Caco-2 (cell line): ENCODE measurements at regions not wholly inside any gene's neighbourhood (a gene's known extent, or its start where the extent isn't known, plus 50 kb on each side); places are given as distances from the start of the nearest gene placed in this dataset.

Experiments
- BruUV-seq: library from RNA; stranded (reverse); fragments of 400-500 nt; replicated peaks from 2 replicates; lab custom pipeline; 2021; lab: Mats Ljungman, UMichigan
- CTCF ChIA-PET: fragments of 300-600 bp; sonication (Branson Sonifier 250); formaldehyde crosslinking; loops from one replicate; lab custom pipeline; 2022; ENCODE audit warnings: antibody characterized with exemption; lab: Charles Lee
- POLR2A ChIA-PET: fragments of 300-600 bp; sonication (Branson Sonifier 250); formaldehyde crosslinking; loops from one replicate; lab custom pipeline; 2022; ENCODE audit warnings: antibody characterized with exemption; lab: Charles Lee
- DNase-seq, 2 experiments: peaks; one replicate each; pipeline versions ENCODE4 v3.0.0 to v3.0.0-alpha.2; 2020 to 2022
- H3K27me3 ChIP-seq: replicated peaks from 2 replicates; pipeline ENCODE4 v1.6.0; 2011; ENCODE audit warnings: low read length; ENCODE audit not compliant: control insufficient read depth, insufficient read depth
- H3K36me3 ChIP-seq: 2 replicates; pipeline ENCODE4 v1.5.1; 2011; ENCODE audit warnings: low read length; ENCODE audit not compliant: control insufficient read depth, insufficient read depth
- H3K4me1 ChIP-seq: fragments of 250-450 bp; sonication (Bioruptor Pico); 2 replicates; pipeline ENCODE4 v1.5.1; 2020; ENCODE audit warnings: mild to moderate bottlenecking
- H3K4me3 ChIP-seq: 2 replicates; pipeline ENCODE4 v1.5.1; 2011; ENCODE audit warnings: low read depth, mild to moderate bottlenecking, control low read depth, low read length
- H3K9me3 ChIP-seq: fragments of 250-450 bp; sonication (Bioruptor Pico); 2 replicates; pipeline ENCODE4 v1.5.1; 2020; ENCODE audit warnings: mild to moderate bottlenecking, moderate library complexity
- H3K27ac Mint-ChIP-seq: one replicate; pipeline ENCODE4 v1.8.0; 2022; ENCODE audit warnings: mixed read lengths; ENCODE audit not compliant: unreplicated experiment
- H3K27me3 Mint-ChIP-seq: one replicate; pipeline ENCODE4 v1.8.0; 2022; ENCODE audit warnings: mixed read lengths; ENCODE audit not compliant: insufficient read depth, unreplicated experiment
- H3K36me3 Mint-ChIP-seq: one replicate; pipeline ENCODE4 v1.8.0; 2022; ENCODE audit warnings: mild to moderate bottlenecking, mixed read lengths; ENCODE audit not compliant: insufficient read depth, unreplicated experiment
- H3K4me1 Mint-ChIP-seq: one replicate; pipeline ENCODE4 v1.8.0; 2022; ENCODE audit warnings: low read depth, mixed read lengths; ENCODE audit not compliant: unreplicated experiment
- H3K4me3 Mint-ChIP-seq: one replicate; pipeline ENCODE4 v1.8.0; 2022; ENCODE audit warnings: mild to moderate bottlenecking, moderate library complexity, mixed read lengths; ENCODE audit not compliant: unreplicated experiment
- H3K9me3 Mint-ChIP-seq: one replicate; pipeline ENCODE4 v1.8.0; 2022; ENCODE audit warnings: mixed read lengths; ENCODE audit not compliant: unreplicated experiment
- intact Hi-C: fragments of 100-400 bp; cut with micrococcal nuclease; formaldehyde crosslinking; loops from one replicate; pipeline ENCODE4 v1.10.0; 2022; ENCODE audit not compliant: unreplicated experiment
- TF ChIP-seq, protein P1 (sequence below), 2 experiments: fragments of 200-600 bp in 1 of 2; IDR thresholded peaks; 1 replicate in 1 of 2; 2 replicates in 1 of 2; pipeline versions ENCODE4 v1.5.1 to v1.8.0; 2011 to 2022; ENCODE audit warnings: antibody characterized with exemption in 1 of 2, control low read depth in 1 of 2, inconsistent platforms in 1 of 2, low read depth in 1 of 2, low read length in 1 of 2, mild to moderate bottlenecking in 1 of 2, moderate library complexity in 1 of 2; ENCODE audit not compliant: insufficient read depth in 1 of 2, severe bottlenecking in 1 of 2, unreplicated experiment in 1 of 2

DNA sequence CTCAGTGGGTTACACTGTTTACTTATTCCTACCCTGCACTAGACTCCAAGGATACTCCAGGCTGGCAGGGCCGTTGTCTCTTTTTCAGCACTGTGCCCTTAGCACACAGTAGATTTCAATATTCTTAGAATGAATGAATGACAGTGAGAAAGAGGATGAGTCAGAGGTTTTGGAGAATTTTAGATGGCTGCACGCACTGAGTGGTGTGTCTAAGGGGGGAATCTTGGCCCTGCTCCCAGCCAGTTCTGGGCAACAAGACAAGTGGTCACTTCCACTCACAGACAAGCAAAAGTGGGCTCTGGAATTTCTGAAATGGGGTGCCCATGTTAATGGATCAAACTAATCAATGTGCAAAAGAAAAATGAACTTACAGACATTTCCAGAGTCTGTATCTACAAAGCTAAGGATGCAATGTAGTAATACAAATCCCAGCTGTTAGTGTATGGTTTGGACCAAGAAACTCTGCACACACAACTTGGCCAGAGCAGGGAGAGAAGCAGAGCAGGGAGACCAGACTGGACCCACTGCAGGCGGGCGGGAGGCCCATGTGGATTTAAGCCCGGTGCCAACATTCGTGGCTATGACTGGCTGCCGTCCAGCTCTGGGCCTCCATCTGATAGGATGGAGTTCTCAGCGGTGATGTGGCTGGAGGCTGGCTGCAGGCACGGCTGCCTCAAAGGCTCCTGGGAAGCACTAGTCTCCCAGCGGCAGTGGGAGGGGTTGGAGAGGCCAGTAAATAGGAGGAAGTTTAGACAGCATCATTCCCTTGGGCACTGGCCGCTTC, 95.6 kb upstream of the CDYL2 start:
- Histone ChIP-seq H3K4me1 (no peaks in the 10 kb centered on the region), H3K36me3 (no peaks in the 10 kb centered on the region), H3K27me3 (no peaks in the 10 kb centered on the region), H3K4me3 (no peak overlapping the region), H3K9me3 (no peaks in the 10 kb centered on the region)
- ChIA-PET POLR2A (no interaction called here), CTCF (no interaction called here)
- H3K27me3 Mint-ChIP-seq: no peaks in the 10 kb centered on the region
- no peak overlapping the region for H3K27ac Mint-ChIP-seq
- H3K36me3 Mint-ChIP-seq: no peaks in the 10 kb centered on the region
- intact Hi-C loops: no loop called here
- no TSS peak for BruUV-seq
- no peaks in the 10 kb centered on the region for H3K9me3 Mint-ChIP-seq
- TF ChIP-seq, protein P1, sequence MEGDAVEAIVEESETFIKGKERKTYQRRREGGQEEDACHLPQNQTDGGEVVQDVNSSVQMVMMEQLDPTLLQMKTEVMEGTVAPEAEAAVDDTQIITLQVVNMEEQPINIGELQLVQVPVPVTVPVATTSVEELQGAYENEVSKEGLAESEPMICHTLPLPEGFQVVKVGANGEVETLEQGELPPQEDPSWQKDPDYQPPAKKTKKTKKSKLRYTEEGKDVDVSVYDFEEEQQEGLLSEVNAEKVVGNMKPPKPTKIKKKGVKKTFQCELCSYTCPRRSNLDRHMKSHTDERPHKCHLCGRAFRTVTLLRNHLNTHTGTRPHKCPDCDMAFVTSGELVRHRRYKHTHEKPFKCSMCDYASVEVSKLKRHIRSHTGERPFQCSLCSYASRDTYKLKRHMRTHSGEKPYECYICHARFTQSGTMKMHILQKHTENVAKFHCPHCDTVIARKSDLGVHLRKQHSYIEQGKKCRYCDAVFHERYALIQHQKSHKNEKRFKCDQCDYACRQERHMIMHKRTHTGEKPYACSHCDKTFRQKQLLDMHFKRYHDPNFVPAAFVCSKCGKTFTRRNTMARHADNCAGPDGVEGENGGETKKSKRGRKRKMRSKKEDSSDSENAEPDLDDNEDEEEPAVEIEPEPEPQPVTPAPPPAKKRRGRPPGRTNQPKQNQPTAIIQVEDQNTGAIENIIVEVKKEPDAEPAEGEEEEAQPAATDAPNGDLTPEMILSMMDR (IDR thresholded peaks at IDR 0.05; ENCODE audit: insufficient read depth in 1 of 2, low read depth in 1 of 2, low read length in 1 of 2, severe bottlenecking in 1 of 2, unreplicated experiment in 1 of 2): no peak
- no peaks in the 10 kb centered on the region for H3K4me1 Mint-ChIP-seq
- H3K4me3 Mint-ChIP-seq: no peak overlapping the region
- no peak for DNase-seq

DNA sequence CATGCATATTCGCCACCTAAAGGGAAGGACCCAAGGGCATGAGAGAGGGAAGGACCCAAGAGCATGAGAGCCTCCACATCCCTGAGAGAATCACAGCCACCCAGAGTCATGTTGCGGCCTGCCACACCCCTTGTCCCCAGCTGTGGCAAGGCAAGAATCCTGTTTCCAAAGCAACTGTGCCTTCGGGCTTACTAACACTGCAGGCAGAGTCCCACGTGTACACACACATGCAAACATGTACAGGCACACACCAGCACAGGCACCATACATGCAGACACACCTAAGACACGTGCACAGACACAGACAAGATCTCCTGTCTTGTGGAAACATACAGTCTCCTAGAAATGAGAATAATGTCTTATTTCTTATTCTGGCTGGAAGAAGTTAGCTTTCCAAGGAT, 92.4 kb upstream of the CDYL2 start:
- H3K36me3 Mint-ChIP-seq: no peaks in the 10 kb centered on the region
- Histone ChIP-seq H3K9me3 (no peaks in the 10 kb centered on the region), H3K27me3 (no peaks in the 10 kb centered on the region), H3K36me3 (no peaks in the 10 kb centered on the region), H3K4me1 (no peaks in the 10 kb centered on the region), H3K4me3 (no peak overlapping the region)
- TF ChIP-seq, protein P1 (IDR thresholded peaks at IDR 0.05; ENCODE audit: insufficient read depth in 1 of 2, low read depth in 1 of 2, low read length in 1 of 2, severe bottlenecking in 1 of 2, unreplicated experiment in 1 of 2): no peak
- DNase-seq: no peak
- H3K27me3 Mint-ChIP-seq: no peaks in the 10 kb centered on the region
- H3K27ac Mint-ChIP-seq: no peak overlapping the region
- no peaks in the 10 kb centered on the region for H3K4me1 Mint-ChIP-seq
- H3K4me3 Mint-ChIP-seq: no peak overlapping the region
- H3K9me3 Mint-ChIP-seq: no peaks in the 10 kb centered on the region
- POLR2A ChIA-PET: no interaction called here
- no TSS peak for BruUV-seq
- intact Hi-C loops: no loop called here
- CTCF ChIA-PET: no interaction called here

DNA sequence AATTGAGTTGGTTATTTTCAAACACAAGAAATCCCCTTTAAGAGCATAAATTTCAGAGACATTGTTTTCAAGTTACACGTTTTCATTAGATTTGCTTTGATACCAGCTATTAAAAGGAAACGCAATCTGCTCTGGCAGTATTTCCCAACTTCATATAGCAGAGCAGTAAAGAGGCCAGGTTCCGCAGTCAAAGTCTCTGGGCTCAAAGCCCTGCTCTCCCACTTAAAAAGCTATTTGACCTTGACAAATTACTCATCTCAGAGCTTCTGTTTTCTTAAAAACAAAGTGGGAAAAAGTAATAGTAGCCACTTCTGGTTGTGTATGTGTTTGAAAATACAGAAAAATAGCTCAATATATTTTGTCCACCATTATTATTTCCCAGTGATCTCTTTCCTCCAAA, 89.7 kb upstream of the CDYL2 start:
- TF ChIP-seq, protein P1 (IDR thresholded peaks at IDR 0.05; ENCODE audit: insufficient read depth in 1 of 2, low read depth in 1 of 2, low read length in 1 of 2, severe bottlenecking in 1 of 2, unreplicated experiment in 1 of 2): no peak
- H3K9me3 ChIP-seq: no peaks in the 10 kb centered on the region
- intact Hi-C loops: no loop called here
- H3K27me3 ChIP-seq: no peaks in the 10 kb centered on the region
- H3K4me1 Mint-ChIP-seq: no peaks in the 10 kb centered on the region
- ChIA-PET POLR2A (no interaction called here), CTCF (no interaction called here)
- no TSS peak for BruUV-seq
- no peaks in the 10 kb centered on the region for H3K36me3 ChIP-seq
- H3K27me3 Mint-ChIP-seq: no peaks in the 10 kb centered on the region
- no peak for DNase-seq
- no peak overlapping the region for H3K4me3 Mint-ChIP-seq
- H3K36me3 Mint-ChIP-seq: no peaks in the 10 kb centered on the region
- no peak overlapping the region for H3K27ac Mint-ChIP-seq
- no peaks in the 10 kb centered on the region for H3K4me1 ChIP-seq
- H3K9me3 Mint-ChIP-seq: no peaks in the 10 kb centered on the region
- no peak overlapping the region for H3K4me3 ChIP-seq
